ENCODE measurements at regions not wholly inside any gene's neighbourhood (a gene's known extent, or its start where the extent isn't known, plus 50 kb on each side); places are given as distances from the start of the nearest gene placed in this dataset.

- DNase-seq = no peak
These were observed 67.8 kb downstream of the CASP12 start for GRCh38 chr11:104830508-104830907.

- no peak for DNase-seq
These were observed 68.2 kb downstream of the CASP12 start for GRCh38 chr11:104830080-104830479.

GRCh38 chr11:104826772-104827171 is 71.5 kb downstream of the CASP12 start:
- no peak for DNase-seq

GRCh38 chr11:104823657-104824056 is 74.6 kb downstream of the CASP12 start:
- no peak for DNase-seq

- no peak for DNase-seq
These were observed 77.8 kb downstream of the CASP12 start for GRCh38 chr11:104820431-104820830.

- no peak for DNase-seq
These were observed 78.7 kb downstream of the CASP12 start for GRCh38 chr11:104819603-104820002.

GRCh38 chr11:104819107-104819506 is 79.2 kb downstream of the CASP12 start:
- DNase-seq = no peak

GRCh38 chr11:104817973-104818372 is 80.3 kb downstream of the CASP12 start:
- DNase-seq = no peak

GRCh38 chr11:104813532-104813931 is 84.7 kb downstream of the CASP12 start:
- DNase-seq = no peak

- DNase-seq = no peak
These were observed 86.0 kb downstream of the CASP12 start for GRCh38 chr11:104812103-104812788.

GRCh38 chr11:104803776-104804175 is 94.5 kb downstream of the CASP12 start:
- DNase-seq = no peak

- DNase-seq = no peak
These were observed 99.0 kb downstream of the CASP12 start for GRCh38 chr11:104799251-104799650.

- no peak for DNase-seq
These were observed 99.5 kb downstream of the CASP12 start for GRCh38 chr11:104798789-104799188.

- no peak for DNase-seq
These were observed 102.0 kb downstream of the CASP12 start for GRCh38 chr11:104796301-104796700.

GRCh38 chr11:104795501-104796213 is 102.6 kb downstream of the CASP12 start:
- no peak for DNase-seq

GRCh38 chr11:104792861-104793260 is 105.4 kb downstream of the CASP12 start:
- no peak for DNase-seq

GRCh38 chr11:104791896-104792295 is 106.4 kb downstream of the CASP12 start:
- no peak for DNase-seq

GRCh38 chr11:104784684-104785460 is 113.4 kb downstream of the CASP12 start:
- no peak for DNase-seq

GRCh38 chr11:104783241-104783640 is 115.0 kb downstream of the CASP12 start:
- DNase-seq = no peak

GRCh38 chr11:104782377-104782754 is 115.9 kb downstream of the CASP12 start:
- no peak for DNase-seq

GRCh38 chr11:104781719-104782376 is 116.4 kb downstream of the CASP12 start:
- DNase-seq = no peak

GRCh38 chr11:104781037-104781436 is 117.2 kb downstream of the CASP12 start:
- no peak for DNase-seq

- DNase-seq = no peak
These were observed 121.6 kb downstream of the CASP12 start for GRCh38 chr11:104776501-104777170.

All from left hindlimb (tissue), 1 donor.